HG02885 (cell line): ENCODE measurements at regions not wholly inside any gene's neighbourhood (a gene's known extent, or its start where the extent isn't known, plus 50 kb on each side); places are given as distances from the start of the nearest gene placed in this dataset.
"Not testable (repeated sequence)": the region's sequence is repeated elsewhere in the genome, so short reads cannot be mapped to it uniquely, and the experiment has no call there.

Experiments used
- ATAC-seq: cut with Tn5 transposase; IDR thresholded peaks from one replicate; pipeline ENCODE4 v1.9.1; 2021; ENCODE audit warnings: mild to moderate bottlenecking; ENCODE audit not compliant: unreplicated experiment, poor library complexity

- no peak for ATAC-seq
Observed at GRCh38 chr4:128424527-128425497, 137.2 kb upstream of the PGRMC2 start.

GRCh38 chr4:128422296-128422695 lies 134.7 kb upstream of the PGRMC2 start:
- ATAC-seq, result not testable (repeated sequence)

GRCh38 chr4:128416921-128417320 lies 129.3 kb upstream of the PGRMC2 start:
- no peak for ATAC-seq

- no peak for ATAC-seq
Observed at GRCh38 chr4:128410037-128410436, 122.4 kb upstream of the PGRMC2 start.

- no peak for ATAC-seq
Observed at GRCh38 chr4:128403586-128403985, 116.0 kb upstream of the PGRMC2 start.

GRCh38 chr4:128394778-128395177 lies 107.2 kb upstream of the PGRMC2 start:
- ATAC-seq, result no peak

- peak; percentile 69 for ATAC-seq
Observed at GRCh38 chr4:128393101-128393704, 105.6 kb upstream of the PGRMC2 start.

DNA sequence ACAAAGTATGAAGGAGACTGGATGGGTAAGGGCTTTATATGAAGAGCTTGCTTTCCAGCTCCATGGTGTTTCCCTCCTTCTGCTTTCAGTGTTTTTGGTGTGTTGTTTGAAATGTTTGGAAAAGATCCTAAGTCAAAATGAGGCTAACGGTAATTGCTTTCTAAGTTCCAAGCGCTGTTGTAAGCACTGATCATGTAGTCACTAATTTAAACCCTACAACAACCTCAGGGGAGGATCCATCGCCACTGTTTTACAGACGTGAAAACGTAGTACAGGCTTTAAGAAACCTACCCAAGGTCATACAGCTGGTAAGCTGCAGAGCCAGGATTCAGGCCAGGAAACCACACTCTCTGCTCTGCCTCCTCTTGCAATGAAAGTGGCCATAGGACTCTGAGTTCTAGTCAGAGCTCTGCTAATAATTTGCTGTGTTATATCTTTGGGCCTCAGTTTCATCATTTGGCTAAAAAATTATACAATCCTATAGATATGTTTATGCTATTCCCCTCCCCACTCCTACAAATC lies 102.9 kb upstream of the PGRMC2 start:
- no peak for ATAC-seq

DNA sequence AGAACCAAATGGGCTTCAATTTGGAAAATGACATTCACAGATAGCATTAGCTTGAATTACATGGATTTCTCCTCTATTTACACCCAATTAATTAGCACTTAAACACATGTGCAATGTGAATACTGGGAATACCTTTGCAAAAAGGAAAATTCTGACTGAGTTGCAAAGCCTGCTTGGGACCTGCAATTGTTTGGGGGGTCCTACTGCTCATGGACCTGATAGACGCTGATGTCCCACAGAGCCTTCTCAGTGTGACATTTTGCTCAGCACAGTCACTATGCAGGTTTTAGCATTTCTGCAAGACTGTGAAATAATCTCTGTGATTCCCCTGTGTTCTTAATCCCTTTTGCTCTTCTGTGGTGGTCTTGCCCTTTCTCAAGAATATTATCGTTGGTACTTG lies 101.2 kb upstream of the PGRMC2 start:
- no peak for ATAC-seq

GRCh38 chr4:128388352-128388630 lies 100.7 kb upstream of the PGRMC2 start:
- ATAC-seq, result no peak

DNA sequence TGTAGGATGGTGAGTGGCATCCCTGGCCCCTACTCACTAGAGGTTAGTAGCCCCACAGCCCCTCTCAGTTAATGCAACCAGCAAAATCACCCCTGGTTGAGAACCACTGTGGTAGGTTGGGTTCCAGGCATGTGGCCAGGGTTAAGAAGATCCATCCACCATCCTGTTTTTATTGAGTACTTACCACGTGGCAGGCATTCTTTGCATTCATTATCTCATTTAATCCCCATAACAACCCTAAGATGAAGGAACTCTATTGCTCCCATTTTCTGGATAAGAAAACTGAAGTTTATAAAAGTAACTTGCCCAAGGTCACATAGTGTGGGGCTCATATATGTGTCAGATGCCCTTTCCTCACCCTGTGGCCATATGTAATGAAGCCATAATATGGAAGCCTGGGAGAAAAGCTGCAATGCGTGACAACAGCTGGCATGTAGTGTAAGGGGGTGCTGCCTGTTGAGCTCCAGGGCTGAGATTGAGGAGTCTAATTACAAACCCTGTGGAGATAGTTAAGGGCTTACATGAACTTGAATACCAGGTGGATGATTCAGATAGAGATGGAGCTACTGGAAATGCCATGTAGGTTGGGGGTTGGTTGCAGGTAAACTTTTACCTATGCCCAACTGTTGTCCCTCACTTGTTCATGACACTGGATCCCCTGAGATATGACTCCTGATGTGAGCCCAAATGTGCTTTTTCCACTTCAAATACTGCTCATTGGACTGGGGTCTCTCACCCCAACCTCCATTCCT lies 100.2 kb upstream of the PGRMC2 start:
- ATAC-seq, result no peak

DNA sequence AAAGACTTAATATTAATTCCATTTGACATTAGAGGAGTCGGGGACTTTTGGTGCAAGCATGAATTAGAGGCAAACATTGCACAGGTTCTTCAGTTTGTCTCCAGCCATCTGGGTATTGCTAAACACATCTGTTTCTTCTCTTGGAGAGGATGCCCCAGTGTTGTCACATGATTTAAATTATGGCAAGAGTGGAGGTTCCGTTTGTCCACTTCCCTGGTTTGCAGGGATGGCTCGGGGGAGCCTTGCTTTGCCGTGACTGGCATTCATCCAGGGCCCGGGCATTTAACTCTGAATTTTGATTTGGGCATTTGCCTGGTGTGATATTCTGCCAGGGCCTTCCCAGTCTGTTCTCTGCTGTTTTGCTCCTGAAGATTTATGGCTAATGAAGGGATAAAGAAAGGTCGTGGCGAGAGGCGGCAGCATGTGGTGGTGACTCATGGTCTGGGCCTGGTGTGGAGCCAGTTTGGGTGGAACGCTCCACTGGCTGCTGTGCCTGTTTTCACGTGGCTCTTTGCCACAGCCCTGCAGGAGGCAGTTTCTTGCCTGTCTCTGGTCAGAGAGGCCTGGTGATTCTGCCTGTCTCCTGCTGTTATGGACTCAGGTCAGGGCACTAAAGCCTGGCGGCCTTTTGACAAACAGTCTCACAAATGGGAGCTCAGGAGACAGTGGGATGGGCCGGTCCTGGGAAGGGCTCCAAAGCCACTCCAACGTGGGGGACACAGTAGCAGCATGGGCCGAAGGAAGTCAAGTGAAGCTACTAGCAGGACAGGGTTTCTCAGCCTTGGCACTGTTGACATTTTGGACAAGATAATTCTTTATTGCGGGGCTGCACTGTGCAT lies 99.4 kb upstream of the PGRMC2 start:
- no peak for ATAC-seq

GRCh38 chr4:128385683-128386304 lies 98.2 kb upstream of the PGRMC2 start:
- ATAC-seq, result peak; percentile 53

GRCh38 chr4:128384765-128385598 lies 97.4 kb upstream of the PGRMC2 start:
- no peak for ATAC-seq

DNA sequence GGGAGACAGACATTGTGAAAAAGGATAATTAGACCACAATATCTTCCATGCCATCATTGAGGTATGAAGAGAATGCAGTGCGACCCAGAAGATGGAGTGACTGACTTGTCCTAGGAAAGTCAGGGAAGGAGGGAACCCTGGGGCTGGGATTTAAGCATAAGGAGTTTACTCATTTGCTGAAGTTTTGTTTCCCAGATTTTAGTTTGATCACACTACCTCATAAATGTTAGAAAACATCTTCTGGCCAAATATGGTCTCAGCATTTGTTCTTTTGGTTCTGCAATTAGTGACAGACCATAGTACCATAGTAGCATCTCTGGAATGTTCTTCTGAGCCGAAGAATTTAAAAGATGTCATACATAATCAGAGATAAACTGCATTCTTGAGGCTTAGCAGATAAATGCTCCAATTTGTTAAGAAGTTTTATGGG lies 96.5 kb upstream of the PGRMC2 start:
- ATAC-seq, result no peak

GRCh38 chr4:128381748-128382559 lies 94.3 kb upstream of the PGRMC2 start:
- no peak for ATAC-seq

DNA sequence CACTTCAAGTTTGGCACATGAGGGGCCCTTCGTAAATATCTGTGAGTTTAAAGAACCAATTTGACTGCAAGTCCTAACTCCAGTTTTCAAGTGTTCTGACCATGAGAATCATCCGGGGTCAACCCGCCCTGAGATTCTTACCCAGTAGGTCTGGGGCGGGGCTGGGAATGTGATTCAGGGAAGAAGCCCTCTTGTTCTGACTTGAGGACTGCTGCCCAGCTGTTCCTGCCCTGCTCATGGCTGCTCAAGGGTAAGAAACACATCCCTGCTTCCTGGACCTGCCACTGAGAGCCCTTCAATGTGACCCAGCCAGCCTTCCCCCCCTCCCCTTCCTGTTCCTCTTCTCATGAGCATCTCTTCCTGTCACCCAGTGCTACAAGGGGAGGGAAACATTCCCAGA lies 92.7 kb upstream of the PGRMC2 start:
- no peak for ATAC-seq

DNA sequence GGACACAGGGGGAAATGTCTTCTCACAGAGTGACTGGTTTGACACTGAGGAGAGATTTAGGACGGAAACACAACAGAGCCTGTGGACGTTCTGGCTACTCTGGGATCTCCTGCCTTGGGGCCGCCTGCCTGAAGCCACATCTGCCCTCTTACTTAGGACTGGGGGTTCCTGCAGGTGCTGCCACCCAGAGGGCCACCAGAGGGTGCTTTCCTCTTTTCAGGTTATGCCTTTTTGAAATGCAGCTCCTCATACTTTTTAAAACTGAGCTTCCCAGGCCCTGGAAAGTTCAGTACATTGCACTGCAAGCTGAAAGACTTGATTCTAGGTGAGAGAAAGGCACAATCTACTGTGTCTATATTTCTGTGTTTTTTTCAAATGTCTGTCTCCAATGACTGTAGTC lies 92.2 kb upstream of the PGRMC2 start:
- ATAC-seq, result peak; percentile 75
